GM23338 (cell line): ENCODE measurements at regions not wholly inside any gene's neighbourhood (a gene's known extent, or its start where the extent isn't known, plus 50 kb on each side); places are given as distances from the start of the nearest gene placed in this dataset.

ENCODE experiments used
- ATAC-seq: fragments of 200-7000 bp; cut with Tn5 transposase; 3 replicates; pipeline ENCODE4 v1.9.1; 2020
- DNase-seq: peaks from one replicate; pipeline ENCODE4 v3.0.0-alpha.2; 2015; ENCODE audit warnings: low spot score
- H2AFZ ChIP-seq: fragments of 200-600 bp; sonication (generic); 2 replicates; pipeline ENCODE4 v1.8.0; 2016; ENCODE audit warnings: antibody characterized with exemption, mild to moderate bottlenecking, moderate library complexity
- H3F3A ChIP-seq: fragments of 200-600 bp; sonication (generic); replicated peaks from 2 replicates; pipeline ENCODE4 v1.8.0; 2017; ENCODE audit warnings: antibody characterized with exemption, mixed run types, low read depth
- H3K27ac ChIP-seq: fragments of 200-600 bp; sonication (generic); 2 replicates; pipeline ENCODE4 v1.6.1; 2016; ENCODE audit warnings: low read depth
- H3K27me3 ChIP-seq: fragments of 200-600 bp; sonication (generic); 2 replicates; pipeline ENCODE4 v1.8.0; 2016; ENCODE audit warnings: mild to moderate bottlenecking, mixed run types, moderate library complexity; ENCODE audit not compliant: insufficient read depth
- H3K36me3 ChIP-seq: fragments of 200-600 bp; sonication (generic); 2 replicates; pipeline ENCODE4 v1.8.0; 2016; ENCODE audit warnings: mild to moderate bottlenecking; ENCODE audit not compliant: insufficient read depth
- H3K4me1 ChIP-seq: fragments of 200-600 bp; sonication (generic); 2 replicates; pipeline ENCODE4 v1.8.0; 2016; ENCODE audit warnings: mild to moderate bottlenecking, moderate library complexity; ENCODE audit not compliant: insufficient read depth
- H3K4me2 ChIP-seq: fragments of 200-600 bp; sonication (generic); 2 replicates; pipeline ENCODE4 v1.7.1; 2017; ENCODE audit warnings: mixed run types
- H3K4me3 ChIP-seq: fragments of 200-600 bp; sonication (generic); 2 replicates; pipeline ENCODE4 v1.6.1; 2016; ENCODE audit warnings: mixed run types
- H3K79me2 ChIP-seq: fragments of 200-600 bp; sonication (generic); replicated peaks from 2 replicates; pipeline ENCODE4 v1.8.0; 2017; ENCODE audit warnings: mild to moderate bottlenecking; ENCODE audit not compliant: insufficient read depth
- H3K9me2 ChIP-seq: fragments of 200-600 bp; sonication (generic); 2 replicates; pipeline ENCODE4 v1.8.0; 2017; ENCODE audit not compliant: insufficient read depth
- H4K20me1 ChIP-seq: fragments of 200-600 bp; sonication (generic); replicated peaks from 2 replicates; pipeline ENCODE4 v1.8.0; 2017; ENCODE audit warnings: mild to moderate bottlenecking; ENCODE audit not compliant: insufficient read depth
- H3K27ac Mint-ChIP-seq: 2 replicates; pipeline ENCODE4 v1.8.0; 2020; ENCODE audit warnings: inconsistent platforms, mild to moderate bottlenecking, moderate library complexity, mixed read lengths
- H3K27me3 Mint-ChIP-seq: 3 replicates; pipeline ENCODE4 v1.8.0; 2022; ENCODE audit warnings: low read depth, mild to moderate bottlenecking, moderate library complexity, mixed read lengths, inconsistent platforms; ENCODE audit not compliant: insufficient read depth, poor library complexity
- H3K36me3 Mint-ChIP-seq: 3 replicates; pipeline ENCODE4 v1.8.0; 2021; ENCODE audit warnings: low read depth, mild to moderate bottlenecking, inconsistent platforms, moderate library complexity, mixed read lengths
- H3K4me1 Mint-ChIP-seq: 3 replicates; pipeline ENCODE4 v1.8.0; 2020; ENCODE audit warnings: mild to moderate bottlenecking, inconsistent platforms, mixed read lengths
- H3K4me3 Mint-ChIP-seq: 3 replicates; pipeline ENCODE4 v1.8.0; 2021; ENCODE audit warnings: moderate library complexity, mild to moderate bottlenecking, inconsistent platforms, mixed read lengths
- H3K9me3 Mint-ChIP-seq: 3 replicates; pipeline ENCODE4 v1.8.0; 2020; ENCODE audit warnings: moderate library complexity, mild to moderate bottlenecking, inconsistent platforms, mixed read lengths
- CREB1 ChIP-seq: fragments of 250-450 bp; sonication (Bioruptor Pico); IDR thresholded peaks from 2 replicates; pipeline ENCODE4 v1.5.0; 2020; ENCODE audit warnings: low read depth, mild to moderate bottlenecking, moderate library complexity
- EZH2 ChIP-seq: fragments of 200-600 bp; sonication (generic); IDR thresholded peaks from one replicate; pipeline ENCODE4 v1.8.0; 2017; ENCODE audit warnings: antibody characterized with exemption, mild to moderate bottlenecking, low read depth; ENCODE audit not compliant: unreplicated experiment
- EZH2phosphoT487 ChIP-seq: fragments of 200-600 bp; sonication (generic); IDR thresholded peaks from one replicate; pipeline ENCODE4 v1.8.1; 2018; ENCODE audit warnings: antibody characterized with exemption; ENCODE audit not compliant: unreplicated experiment
- JUNB ChIP-seq: IDR thresholded peaks from one replicate; pipeline ENCODE4 v1.6.1; 2016; ENCODE audit warnings: antibody characterized with exemption; ENCODE audit not compliant: unreplicated experiment
- POLR2AphosphoS5 ChIP-seq: IDR thresholded peaks from 2 replicates; pipeline ENCODE4 v1.6.1; 2016; ENCODE audit warnings: antibody characterized with exemption, low read depth
- STAT1 ChIP-seq: IDR thresholded peaks from one replicate; pipeline ENCODE4 v1.6.1; 2016; ENCODE audit warnings: antibody characterized with exemption; ENCODE audit not compliant: unreplicated experiment
- ZNF114 ChIP-seq: fragments of 250-450 bp; sonication (Bioruptor Pico); IDR thresholded peaks from 2 replicates; pipeline ENCODE4 v1.5.0; 2020; ENCODE audit warnings: mild to moderate bottlenecking, moderate library complexity
- ZNF331 ChIP-seq: fragments of 250-450 bp; sonication (Bioruptor Pico); IDR thresholded peaks from 2 replicates; pipeline ENCODE4 v1.5.0; 2020; ENCODE audit warnings: low read depth, mild to moderate bottlenecking, moderate library complexity
- ZNF462 ChIP-seq: fragments of 250-450 bp; sonication (Bioruptor Pico); IDR thresholded peaks from 2 replicates; pipeline ENCODE4 v1.5.0; 2020; ENCODE audit warnings: mild to moderate bottlenecking, moderate library complexity
- TF ChIP-seq, protein P1 (sequence below): IDR thresholded peaks from one replicate; pipeline ENCODE4 v1.6.1; 2018; ENCODE audit warnings: antibody characterized with exemption; ENCODE audit not compliant: unreplicated experiment
- TF ChIP-seq, protein P2 (sequence below), 2 experiments: fragments of 200-600 bp in 1 of 2; sonication (generic) in 1 of 2; conservative IDR thresholded peaks; 2 replicates each; pipeline versions ENCODE4 v1.5.1 to v1.6.1; 2016 to 2017; ENCODE audit warnings: antibody characterized with exemption in 2 of 2, low read depth in 2 of 2, mild to moderate bottlenecking in 2 of 2, moderate library complexity in 1 of 2

DNA sequence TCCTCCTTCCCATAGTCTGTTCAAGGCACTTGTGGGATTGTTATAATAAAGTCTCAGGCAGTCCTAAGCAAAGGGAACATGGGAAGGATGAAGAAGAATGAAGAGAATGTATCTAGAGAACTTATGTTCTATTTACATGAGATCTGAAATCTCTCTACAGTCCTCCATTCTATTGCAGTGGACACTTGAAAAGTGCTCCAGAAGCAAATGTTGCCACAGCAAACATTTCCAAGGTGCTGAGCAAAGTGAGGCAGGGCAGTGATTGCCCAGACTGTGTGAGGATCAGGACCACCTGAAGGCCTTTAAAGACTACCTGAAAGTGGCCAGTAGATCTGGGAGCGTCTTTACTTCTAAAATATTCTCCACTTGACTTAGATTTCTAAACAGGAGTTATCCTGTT lies 203.5 kb downstream of the RBM46 start:
- Histone ChIP-seq H4K20me1 (no peaks in the 10 kb centered on the region), H3K4me1 (no peaks in the 10 kb centered on the region), H3K27ac (no peak overlapping the region), H3K9me2 (no peaks in the 10 kb centered on the region), H3K79me2 (no peaks in the 10 kb centered on the region), H3F3A (no peaks in the 10 kb centered on the region), H3K27me3 (no peaks in the 10 kb centered on the region), H3K4me3 (no peak overlapping the region), H2AFZ (no peak overlapping the region), H3K36me3 (no peaks in the 10 kb centered on the region), H3K4me2 (no peak overlapping the region)
- Mint-ChIP-seq H3K4me1 (peaks cover 5% of the 10 kb centered on the region; the same call in 1 of the 3 replicates), H3K9me3 (peaks cover 4% of the 10 kb centered on the region; the same call in 1 of the 3 replicates), H3K27ac (no peak overlapping the region), H3K36me3 (no peaks in the 10 kb centered on the region), H3K4me3 (no peak overlapping the region), H3K27me3 (peaks cover 4% of the 10 kb centered on the region)
- DNase-seq (no peak), ATAC-seq (no peak)
- TF ChIP-seq, protein P1, sequence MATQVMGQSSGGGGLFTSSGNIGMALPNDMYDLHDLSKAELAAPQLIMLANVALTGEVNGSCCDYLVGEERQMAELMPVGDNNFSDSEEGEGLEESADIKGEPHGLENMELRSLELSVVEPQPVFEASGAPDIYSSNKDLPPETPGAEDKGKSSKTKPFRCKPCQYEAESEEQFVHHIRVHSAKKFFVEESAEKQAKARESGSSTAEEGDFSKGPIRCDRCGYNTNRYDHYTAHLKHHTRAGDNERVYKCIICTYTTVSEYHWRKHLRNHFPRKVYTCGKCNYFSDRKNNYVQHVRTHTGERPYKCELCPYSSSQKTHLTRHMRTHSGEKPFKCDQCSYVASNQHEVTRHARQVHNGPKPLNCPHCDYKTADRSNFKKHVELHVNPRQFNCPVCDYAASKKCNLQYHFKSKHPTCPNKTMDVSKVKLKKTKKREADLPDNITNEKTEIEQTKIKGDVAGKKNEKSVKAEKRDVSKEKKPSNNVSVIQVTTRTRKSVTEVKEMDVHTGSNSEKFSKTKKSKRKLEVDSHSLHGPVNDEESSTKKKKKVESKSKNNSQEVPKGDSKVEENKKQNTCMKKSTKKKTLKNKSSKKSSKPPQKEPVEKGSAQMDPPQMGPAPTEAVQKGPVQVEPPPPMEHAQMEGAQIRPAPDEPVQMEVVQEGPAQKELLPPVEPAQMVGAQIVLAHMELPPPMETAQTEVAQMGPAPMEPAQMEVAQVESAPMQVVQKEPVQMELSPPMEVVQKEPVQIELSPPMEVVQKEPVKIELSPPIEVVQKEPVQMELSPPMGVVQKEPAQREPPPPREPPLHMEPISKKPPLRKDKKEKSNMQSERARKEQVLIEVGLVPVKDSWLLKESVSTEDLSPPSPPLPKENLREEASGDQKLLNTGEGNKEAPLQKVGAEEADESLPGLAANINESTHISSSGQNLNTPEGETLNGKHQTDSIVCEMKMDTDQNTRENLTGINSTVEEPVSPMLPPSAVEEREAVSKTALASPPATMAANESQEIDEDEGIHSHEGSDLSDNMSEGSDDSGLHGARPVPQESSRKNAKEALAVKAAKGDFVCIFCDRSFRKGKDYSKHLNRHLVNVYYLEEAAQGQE: no peak
- TF ChIP-seq ZNF114 (CRISPR knock-in tag) (no peak), JUNB (no peak), CREB1 (CRISPR knock-in tag) (no peak), ZNF462 (no peak), STAT1 (no peak), POLR2AphosphoS5 (no peak), EZH2 (no peak), EZH2phosphoT487 (no peak), ZNF331 (no peak)
- TF ChIP-seq, protein P2, sequence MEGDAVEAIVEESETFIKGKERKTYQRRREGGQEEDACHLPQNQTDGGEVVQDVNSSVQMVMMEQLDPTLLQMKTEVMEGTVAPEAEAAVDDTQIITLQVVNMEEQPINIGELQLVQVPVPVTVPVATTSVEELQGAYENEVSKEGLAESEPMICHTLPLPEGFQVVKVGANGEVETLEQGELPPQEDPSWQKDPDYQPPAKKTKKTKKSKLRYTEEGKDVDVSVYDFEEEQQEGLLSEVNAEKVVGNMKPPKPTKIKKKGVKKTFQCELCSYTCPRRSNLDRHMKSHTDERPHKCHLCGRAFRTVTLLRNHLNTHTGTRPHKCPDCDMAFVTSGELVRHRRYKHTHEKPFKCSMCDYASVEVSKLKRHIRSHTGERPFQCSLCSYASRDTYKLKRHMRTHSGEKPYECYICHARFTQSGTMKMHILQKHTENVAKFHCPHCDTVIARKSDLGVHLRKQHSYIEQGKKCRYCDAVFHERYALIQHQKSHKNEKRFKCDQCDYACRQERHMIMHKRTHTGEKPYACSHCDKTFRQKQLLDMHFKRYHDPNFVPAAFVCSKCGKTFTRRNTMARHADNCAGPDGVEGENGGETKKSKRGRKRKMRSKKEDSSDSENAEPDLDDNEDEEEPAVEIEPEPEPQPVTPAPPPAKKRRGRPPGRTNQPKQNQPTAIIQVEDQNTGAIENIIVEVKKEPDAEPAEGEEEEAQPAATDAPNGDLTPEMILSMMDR (conservative IDR thresholded peaks at IDR 0.05; ENCODE audit: low read depth in 2 of 2): no peak
